ENCODE measurements at regions not wholly inside any gene's neighbourhood (a gene's known extent, or its start where the extent isn't known, plus 50 kb on each side); places are given as distances from the start of the nearest gene placed in this dataset.
A peak's percentile ranks its signal among the peaks of the same experiment; 100 is the strongest.
"Not testable (repeated sequence)": the region's sequence is repeated elsewhere in the genome, so short reads cannot be mapped to it uniquely, and the experiment has no call there.

DNA sequence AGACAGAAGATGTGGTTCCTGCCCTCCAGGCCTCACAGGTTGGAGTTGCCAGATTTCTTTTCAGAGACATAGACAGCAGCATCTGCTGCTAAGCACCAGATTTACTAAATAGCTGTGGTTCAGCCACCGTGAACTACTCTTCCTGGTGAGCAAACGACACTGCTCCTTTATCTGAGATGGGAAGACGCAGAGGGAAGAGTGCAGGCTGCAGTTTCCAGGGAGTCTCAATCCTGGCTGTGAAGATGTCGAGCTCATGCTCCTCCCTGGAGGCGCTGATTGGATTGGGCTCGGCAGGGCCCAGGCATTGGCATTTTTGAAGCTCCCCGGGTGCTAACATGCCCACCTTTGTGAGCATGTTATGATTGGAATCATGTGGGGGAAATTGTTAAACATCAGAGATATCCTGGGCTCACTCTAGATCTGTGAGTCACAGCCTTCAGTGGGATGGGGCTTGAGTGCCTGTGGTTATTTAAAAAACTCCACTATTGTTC is 314.8 kb downstream of the TSN start:
- Mint-ChIP-seq H3K36me3 (no peaks in the 10 kb centered on the region), H3K4me3 (no peak overlapping the region), H3K9me3 (no peaks in the 10 kb centered on the region), H3K27ac (no peak overlapping the region), H3K4me1 (no peaks in the 10 kb centered on the region), H3K27me3 (no peaks in the 10 kb centered on the region)

DNA sequence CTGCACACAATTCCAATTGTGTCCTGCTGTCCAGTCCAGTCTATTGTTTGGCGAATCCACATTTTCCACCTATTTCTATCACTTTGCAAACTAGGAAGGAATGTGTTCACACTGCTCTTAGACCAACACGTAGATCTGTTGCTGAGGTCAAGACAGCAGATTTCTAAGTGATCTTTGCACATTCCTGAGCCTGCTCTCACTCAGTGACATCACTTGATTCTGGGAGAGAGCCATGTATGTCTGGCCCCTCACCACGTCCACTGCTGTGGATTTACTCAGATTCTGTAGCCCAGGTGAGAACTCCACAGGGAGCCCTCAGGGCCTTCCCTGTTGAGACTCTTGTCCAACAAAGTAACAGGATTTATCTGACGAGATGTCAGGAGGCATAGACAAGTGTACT is 317.2 kb downstream of the TSN start:
- Mint-ChIP-seq H3K27ac (no peak overlapping the region), H3K4me3 (no peak overlapping the region), H3K27me3 (no peaks in the 10 kb centered on the region), H3K4me1 (no peaks in the 10 kb centered on the region), H3K36me3 (no peaks in the 10 kb centered on the region), H3K9me3 (no peaks in the 10 kb centered on the region)

DNA sequence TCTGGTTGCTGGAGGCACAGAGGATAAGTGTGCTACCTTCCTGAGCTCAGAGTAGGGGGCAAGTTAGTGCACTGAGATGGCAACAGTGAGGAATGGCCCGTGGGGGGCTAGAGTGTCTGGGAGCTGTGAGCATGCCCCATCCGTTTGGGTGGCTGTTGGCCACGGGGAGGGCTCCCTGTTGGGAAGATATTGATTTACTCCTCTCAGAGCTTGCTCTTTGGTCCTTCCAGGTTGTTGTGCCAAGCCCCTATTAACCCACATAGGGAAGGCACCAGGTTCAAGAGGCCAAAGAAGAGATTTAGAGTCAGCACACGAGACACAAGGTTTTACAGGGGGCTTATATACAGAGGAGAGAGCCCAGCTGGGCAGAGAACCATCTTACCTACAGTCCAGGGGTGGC is 318.8 kb downstream of the TSN start:
- H3K4me3 Mint-ChIP-seq, result no peak overlapping the region
- H3K4me1 Mint-ChIP-seq, result no peaks in the 10 kb centered on the region
- H3K27me3 Mint-ChIP-seq, result no peaks in the 10 kb centered on the region
- no peak overlapping the region for H3K27ac Mint-ChIP-seq
- H3K9me3 Mint-ChIP-seq, result no peaks in the 10 kb centered on the region
- no peaks in the 10 kb centered on the region for H3K36me3 Mint-ChIP-seq

DNA sequence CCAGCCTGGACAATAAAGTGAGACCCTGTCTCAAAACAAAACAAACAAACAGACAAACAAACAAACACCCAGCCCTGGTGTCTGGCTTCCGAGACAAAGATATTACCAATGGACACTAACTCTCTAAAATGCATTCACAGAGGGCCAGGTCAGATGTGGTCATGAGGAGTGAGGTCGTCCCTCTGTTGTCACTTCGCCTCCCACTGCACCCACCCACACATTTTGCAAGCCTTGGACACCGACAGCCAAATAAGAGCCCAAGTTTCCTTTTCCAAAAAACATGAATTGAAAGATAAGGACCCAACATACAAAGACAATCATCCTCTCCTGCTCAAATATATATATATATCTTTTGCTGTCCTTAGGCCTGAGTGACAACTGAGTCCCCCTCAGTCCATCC is 319.9 kb downstream of the TSN start:
- no peaks in the 10 kb centered on the region for H3K4me1 Mint-ChIP-seq
- no peak overlapping the region for H3K27ac Mint-ChIP-seq
- no peaks in the 10 kb centered on the region for H3K36me3 Mint-ChIP-seq
- H3K4me3 Mint-ChIP-seq, result no peak overlapping the region
- H3K27me3 Mint-ChIP-seq, result no peaks in the 10 kb centered on the region
- no peaks in the 10 kb centered on the region for H3K9me3 Mint-ChIP-seq

DNA sequence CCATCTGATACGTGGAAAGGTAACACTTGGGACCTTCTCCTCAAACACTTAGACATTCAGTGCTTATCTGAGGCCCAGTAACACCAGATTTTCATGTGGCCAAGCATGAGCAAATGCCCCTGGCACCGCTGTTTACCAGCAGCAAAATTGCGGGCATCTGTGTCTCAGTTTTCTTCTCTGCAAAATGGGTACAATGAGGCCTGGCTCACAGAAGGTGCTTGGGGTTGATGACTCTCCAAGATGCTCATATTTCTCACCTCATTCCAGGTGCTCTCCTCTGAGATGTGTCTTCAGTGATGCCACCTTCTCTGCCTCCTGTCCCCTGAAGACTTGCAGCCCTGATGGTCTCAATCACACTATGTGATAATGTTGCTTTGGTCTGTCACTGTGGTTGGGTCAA is 321.7 kb downstream of the TSN start:
- Mint-ChIP-seq H3K27ac (no peak overlapping the region), H3K4me3 (no peak overlapping the region), H3K27me3 (no peaks in the 10 kb centered on the region), H3K9me3 (no peaks in the 10 kb centered on the region), H3K36me3 (no peaks in the 10 kb centered on the region), H3K4me1 (no peaks in the 10 kb centered on the region)

DNA sequence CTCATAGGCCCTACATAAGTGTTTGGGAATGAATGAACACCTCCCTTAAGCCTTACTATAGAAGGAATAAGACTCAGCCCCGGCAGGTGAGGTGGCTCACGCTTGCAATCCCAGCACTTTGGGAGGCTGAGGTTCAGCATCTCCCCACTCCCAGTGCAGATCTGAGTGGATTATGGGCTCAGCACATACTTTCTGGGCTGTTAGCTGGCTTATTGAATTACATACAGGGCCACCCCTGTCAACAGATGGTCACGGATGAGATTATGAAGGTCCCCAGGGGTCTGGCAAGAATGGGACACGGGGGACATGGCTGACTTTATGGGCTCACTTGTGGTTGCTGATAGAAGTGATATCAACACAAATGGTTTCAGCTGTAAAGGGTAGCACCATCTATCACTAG is 322.3 kb downstream of the TSN start:
- Mint-ChIP-seq H3K27me3 (no peaks in the 10 kb centered on the region), H3K27ac (no peak overlapping the region), H3K9me3 (no peaks in the 10 kb centered on the region), H3K4me1 (no peaks in the 10 kb centered on the region), H3K36me3 (no peaks in the 10 kb centered on the region), H3K4me3 (no peak overlapping the region)

DNA sequence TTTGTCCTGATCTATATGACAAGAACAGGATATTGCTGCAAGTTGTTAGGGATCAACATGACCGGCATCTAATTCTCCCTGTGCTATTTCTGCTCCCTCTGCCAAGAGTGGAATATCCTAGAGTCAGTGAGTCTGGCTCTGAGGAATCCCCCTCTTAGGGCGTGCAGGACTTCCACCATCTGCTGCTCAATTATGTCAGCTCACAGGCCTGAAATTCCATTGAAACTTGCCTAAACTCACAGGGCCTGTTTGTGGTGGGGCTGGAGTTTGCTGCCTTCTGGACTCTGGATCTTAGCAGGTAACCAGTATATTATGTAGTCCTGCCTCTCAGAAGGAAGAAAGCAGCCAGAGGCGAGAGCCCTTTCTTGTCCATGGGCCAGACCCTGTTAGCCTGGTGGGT is 323.0 kb downstream of the TSN start:
- H3K4me1 Mint-ChIP-seq, result no peaks in the 10 kb centered on the region
- H3K27ac Mint-ChIP-seq, result no peak overlapping the region
- H3K27me3 Mint-ChIP-seq, result no peaks in the 10 kb centered on the region
- H3K4me3 Mint-ChIP-seq, result no peak overlapping the region
- no peaks in the 10 kb centered on the region for H3K36me3 Mint-ChIP-seq
- H3K9me3 Mint-ChIP-seq, result no peaks in the 10 kb centered on the region

DNA sequence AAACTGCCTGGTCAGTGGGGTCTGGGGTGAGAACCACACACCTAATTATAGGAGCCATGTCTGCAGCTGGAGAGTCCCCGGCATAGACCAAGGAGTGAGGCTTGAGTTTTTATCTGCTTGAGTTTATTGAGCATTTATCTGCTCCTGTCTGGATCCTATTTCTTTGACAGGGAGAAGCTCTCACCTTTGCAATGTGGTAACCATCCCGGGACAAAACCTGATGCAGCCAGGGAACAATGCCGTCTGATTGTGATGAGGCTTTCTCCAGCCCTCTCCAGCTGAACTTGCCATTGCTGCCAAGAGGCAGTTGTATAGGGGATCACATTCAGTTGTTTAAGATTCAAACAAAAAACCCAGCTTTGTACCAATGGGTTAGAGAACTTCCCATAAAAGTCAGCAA is 324.4 kb downstream of the TSN start:
- H3K27me3 Mint-ChIP-seq, result no peaks in the 10 kb centered on the region
- no peak overlapping the region for H3K27ac Mint-ChIP-seq
- no peaks in the 10 kb centered on the region for H3K4me1 Mint-ChIP-seq
- no peaks in the 10 kb centered on the region for H3K9me3 Mint-ChIP-seq
- H3K36me3 Mint-ChIP-seq, result no peaks in the 10 kb centered on the region
- H3K4me3 Mint-ChIP-seq, result no peak overlapping the region

DNA sequence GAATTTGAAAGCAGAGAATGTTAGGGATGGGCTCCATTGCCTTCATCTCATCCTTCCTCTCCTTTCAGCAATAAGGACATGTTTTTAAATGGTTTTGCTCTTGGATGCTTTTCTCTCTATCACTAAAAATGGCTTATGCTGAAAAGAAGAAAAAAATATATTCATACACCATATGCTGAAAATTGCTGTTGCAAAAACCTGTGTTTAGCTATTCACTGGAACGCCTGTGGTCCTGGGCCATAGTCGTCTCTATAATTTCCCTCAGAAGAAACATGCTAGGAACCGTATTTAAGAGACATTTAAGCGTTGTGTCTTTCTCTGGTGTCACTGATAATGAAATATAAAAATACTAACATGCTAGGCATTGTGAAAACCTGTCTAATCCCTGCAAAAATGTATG is 324.9 kb downstream of the TSN start:
- no peaks in the 10 kb centered on the region for H3K27me3 Mint-ChIP-seq
- no peaks in the 10 kb centered on the region for H3K9me3 Mint-ChIP-seq
- no peak overlapping the region for H3K27ac Mint-ChIP-seq
- no peaks in the 10 kb centered on the region for H3K36me3 Mint-ChIP-seq
- H3K4me1 Mint-ChIP-seq, result no peaks in the 10 kb centered on the region
- no peak overlapping the region for H3K4me3 Mint-ChIP-seq

DNA sequence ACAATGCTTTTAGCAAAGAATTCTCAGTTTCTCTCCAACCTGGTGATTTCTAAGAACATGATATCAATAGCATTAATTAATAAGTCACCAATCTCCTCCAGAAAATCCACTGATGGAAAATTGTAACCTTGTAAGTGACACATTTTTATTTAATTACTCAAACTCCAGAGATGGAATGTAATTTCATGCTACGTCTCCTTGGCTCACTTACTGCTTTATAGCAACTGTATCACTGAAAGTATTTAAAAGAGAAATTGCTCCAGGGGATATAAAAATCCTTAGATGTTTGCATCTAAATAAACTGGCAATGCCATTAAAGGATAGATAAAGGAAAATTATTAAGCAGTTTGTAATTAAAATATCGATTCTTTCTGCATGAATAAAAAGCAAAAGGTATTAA is 325.4 kb downstream of the TSN start:
- Mint-ChIP-seq H3K9me3 (no peaks in the 10 kb centered on the region), H3K4me1 (no peaks in the 10 kb centered on the region), H3K27me3 (no peaks in the 10 kb centered on the region), H3K4me3 (no peak overlapping the region), H3K27ac (no peak overlapping the region), H3K36me3 (no peaks in the 10 kb centered on the region)

DNA sequence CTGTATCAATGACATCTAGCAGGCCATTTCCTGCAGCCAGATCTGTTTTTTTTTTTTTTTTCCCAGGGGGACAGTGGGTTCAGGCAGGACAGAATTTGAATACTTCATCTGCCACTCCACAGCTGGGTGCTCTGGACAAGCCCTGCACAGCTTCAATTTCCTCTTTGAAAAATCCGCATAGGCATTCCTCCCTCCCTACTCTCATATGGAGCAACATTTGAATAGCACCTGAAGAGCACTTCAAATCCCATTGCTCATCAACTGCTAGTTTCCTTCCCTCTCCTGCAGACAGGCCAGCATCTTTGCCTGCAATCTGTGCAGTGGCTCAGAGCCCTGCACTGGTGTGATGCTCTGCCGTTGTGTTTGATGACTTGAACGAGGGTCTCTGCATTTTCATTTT is 326.3 kb downstream of the TSN start:
- Mint-ChIP-seq H3K27ac (no peak overlapping the region), H3K4me1 (no peaks in the 10 kb centered on the region), H3K9me3 (no peaks in the 10 kb centered on the region), H3K36me3 (no peaks in the 10 kb centered on the region), H3K4me3 (no peak overlapping the region), H3K27me3 (no peaks in the 10 kb centered on the region)

DNA sequence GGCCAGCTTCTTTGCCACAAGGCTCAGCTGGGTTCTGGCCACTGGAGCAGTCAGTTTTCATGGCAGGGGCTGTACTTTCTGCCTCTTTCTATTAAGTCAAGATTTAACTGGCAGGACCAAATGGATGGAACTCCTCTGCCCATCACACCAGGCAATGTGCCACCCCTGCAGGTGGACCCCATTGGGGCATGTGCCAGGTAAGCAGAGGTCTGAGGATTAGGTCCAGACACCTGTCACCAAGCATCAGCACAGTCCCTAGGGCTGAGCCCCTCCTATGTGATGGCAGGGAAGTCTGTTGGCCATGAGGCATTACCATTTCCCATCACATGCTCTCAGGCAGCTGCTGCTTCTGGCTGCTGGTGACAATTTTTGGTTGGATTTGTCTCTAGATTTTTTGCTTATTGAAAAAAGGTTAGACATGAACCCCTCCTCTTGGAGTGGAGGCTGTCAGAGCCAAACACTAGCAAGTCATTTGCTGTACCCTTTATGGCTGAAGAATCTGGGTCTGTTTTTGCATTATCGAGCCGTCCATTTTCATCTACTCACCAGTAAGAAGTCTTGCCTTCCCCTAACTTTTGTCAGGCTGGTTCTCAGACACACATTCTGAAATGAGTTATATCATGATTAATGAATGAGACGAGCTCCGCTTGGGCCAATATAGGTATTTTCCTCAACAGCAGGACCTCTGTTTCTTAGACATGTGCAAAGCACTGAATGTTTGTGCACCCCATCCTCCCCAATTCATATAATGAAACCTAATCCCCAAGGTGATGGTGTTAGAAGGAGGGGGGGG is 328.0 kb downstream of the TSN start:
- no peak overlapping the region for H3K4me3 Mint-ChIP-seq
- no peaks in the 10 kb centered on the region for H3K27me3 Mint-ChIP-seq
- no peaks in the 10 kb centered on the region for H3K9me3 Mint-ChIP-seq
- H3K4me1 Mint-ChIP-seq, result no peaks in the 10 kb centered on the region
- no peak overlapping the region for H3K27ac Mint-ChIP-seq
- no peaks in the 10 kb centered on the region for H3K36me3 Mint-ChIP-seq

DNA sequence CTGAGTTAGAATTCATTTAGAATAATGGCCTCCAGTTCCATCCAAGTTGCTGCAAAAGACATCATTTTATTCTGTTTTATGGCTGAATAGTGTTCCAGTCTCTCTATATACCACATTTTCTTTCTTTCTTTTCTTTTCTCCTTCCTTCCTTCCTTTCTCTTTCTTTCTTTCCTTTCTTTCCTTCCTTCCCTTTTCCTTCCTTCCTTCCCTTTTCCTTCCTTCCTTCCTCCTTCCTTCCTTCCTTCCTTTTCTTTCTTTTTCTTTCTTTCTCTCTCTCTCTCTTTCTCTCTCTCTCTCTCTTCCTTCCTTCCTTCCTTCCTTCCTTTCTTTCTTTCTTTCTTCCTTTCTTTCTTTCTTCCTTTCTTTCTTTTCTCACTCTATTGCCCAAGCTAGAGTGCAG is 330.2 kb downstream of the TSN start:
- H3K9me3 Mint-ChIP-seq, H3K36me3 Mint-ChIP-seq, H3K4me1 Mint-ChIP-seq, H3K27me3 Mint-ChIP-seq, H3K4me3 Mint-ChIP-seq: not testable (repeated sequence)
- H3K27ac Mint-ChIP-seq, result peak overlapping the region; percentile 25

DNA sequence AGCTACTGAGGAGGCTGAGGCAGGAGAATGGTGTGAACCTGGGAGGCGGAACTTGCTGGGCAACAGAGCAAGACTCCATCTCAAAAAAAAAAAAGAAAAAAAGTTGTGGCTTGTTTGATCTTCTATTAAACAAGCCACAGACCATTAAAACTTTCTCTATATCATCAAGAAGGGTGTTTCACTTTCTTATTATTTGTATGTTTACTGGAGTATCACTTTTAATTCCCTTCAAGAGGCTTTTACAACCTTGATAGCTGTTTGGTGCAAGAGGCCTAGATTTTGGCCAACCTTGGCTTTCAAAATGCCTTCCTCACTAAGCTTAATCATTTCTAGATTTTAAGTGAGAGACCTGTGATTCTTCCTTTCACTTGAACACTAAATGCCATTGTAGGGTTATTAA is 339.1 kb downstream of the TSN start:
- H3K4me3 Mint-ChIP-seq, result no peak overlapping the region
- peaks cover 6% of the 10 kb centered on the region for H3K27me3 Mint-ChIP-seq
- H3K9me3 Mint-ChIP-seq, result no peaks in the 10 kb centered on the region
- H3K4me1 Mint-ChIP-seq, result no peaks in the 10 kb centered on the region
- H3K27ac Mint-ChIP-seq, result no peak overlapping the region
- H3K36me3 Mint-ChIP-seq, result no peaks in the 10 kb centered on the region

DNA sequence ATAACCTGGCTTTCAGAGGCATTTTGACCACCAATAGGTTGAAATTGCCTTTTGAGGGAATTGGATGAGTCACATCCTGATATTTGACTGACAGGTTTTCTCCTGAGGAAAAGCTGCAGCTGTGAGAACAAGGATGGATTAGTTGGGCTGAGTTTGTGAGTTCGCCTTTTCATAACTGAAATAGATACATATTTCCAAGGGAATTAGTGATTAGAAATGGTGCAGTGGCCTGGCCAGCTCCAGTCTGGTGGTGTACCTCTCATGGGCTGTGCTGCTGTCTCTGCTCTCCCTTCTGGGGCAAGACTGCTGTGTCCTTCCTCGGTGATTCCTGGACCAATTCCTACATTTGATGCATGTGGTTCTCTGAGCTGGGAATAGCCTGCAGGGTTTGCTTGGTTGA is 341.3 kb downstream of the TSN start:
- Mint-ChIP-seq H3K27ac (no peak overlapping the region), H3K36me3 (no peaks in the 10 kb centered on the region), H3K4me1 (no peaks in the 10 kb centered on the region), H3K4me3 (no peak overlapping the region), H3K9me3 (no peaks in the 10 kb centered on the region), H3K27me3 (peaks cover 8% of the 10 kb centered on the region)

DNA sequence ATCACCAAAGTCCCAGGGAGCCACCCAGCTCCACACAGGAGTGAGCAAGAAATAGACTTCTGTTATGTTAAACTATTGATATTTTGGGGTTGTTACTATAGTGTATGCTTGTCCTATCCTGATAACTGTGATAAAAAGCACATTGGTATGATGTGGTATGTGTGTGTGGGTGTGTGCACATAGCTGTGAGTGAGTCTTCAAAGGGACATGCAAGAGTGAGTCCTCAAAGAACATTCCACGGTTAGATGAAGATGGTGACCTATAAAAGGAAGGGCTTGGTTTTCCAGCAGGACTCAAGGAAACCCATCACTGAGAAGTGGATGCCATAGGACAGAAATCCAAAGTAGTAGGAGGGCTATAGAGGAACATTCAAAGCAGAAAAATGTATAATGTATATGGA is 342.9 kb downstream of the TSN start:
- Mint-ChIP-seq H3K4me3 (no peak overlapping the region), H3K27ac (no peak overlapping the region), H3K27me3 (peaks cover 6% of the 10 kb centered on the region), H3K36me3 (no peaks in the 10 kb centered on the region), H3K4me1 (no peaks in the 10 kb centered on the region), H3K9me3 (no peaks in the 10 kb centered on the region)

DNA sequence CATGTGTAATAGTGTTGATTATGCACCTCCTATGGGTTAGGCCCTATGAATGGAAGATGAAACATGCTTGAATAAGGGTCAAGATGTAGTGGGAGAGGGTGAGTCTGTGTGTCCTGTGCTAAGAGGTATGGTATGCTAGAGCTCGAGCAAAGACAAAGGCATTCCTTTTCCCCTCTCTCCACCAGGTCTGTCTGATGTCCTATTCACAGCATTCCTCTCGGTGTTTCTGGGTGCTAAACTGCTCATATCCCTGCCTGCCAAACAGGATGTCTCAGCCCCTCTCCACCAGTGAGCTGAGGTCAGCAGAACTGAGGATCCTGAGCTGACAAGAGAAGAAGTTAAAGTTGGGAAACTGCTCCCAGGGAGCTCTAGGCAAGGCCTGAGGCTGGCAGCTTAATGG is 344.9 kb downstream of the TSN start:
- peaks cover 5% of the 10 kb centered on the region for H3K27me3 Mint-ChIP-seq
- H3K4me3 Mint-ChIP-seq, result no peak overlapping the region
- no peaks in the 10 kb centered on the region for H3K9me3 Mint-ChIP-seq
- no peaks in the 10 kb centered on the region for H3K4me1 Mint-ChIP-seq
- H3K27ac Mint-ChIP-seq, result no peak overlapping the region
- H3K36me3 Mint-ChIP-seq, result no peaks in the 10 kb centered on the region
